Dedifferentiated amniotic fluid mesenchymal stem cell (primary cell): ENCODE measurements at regions not wholly inside any gene's neighbourhood (a gene's known extent, or its start where the extent isn't known, plus 50 kb on each side); places are given as distances from the start of the nearest gene placed in this dataset.
"Not testable (repeated sequence)": the region's sequence is repeated elsewhere in the genome, so short reads cannot be mapped to it uniquely, and the experiment has no call there.

Experiments used
- DNase-seq: peaks from one replicate; pipeline ENCODE4 v3.0.0-alpha.2; 2016; ENCODE audit errors: extremely low spot score

DNA sequence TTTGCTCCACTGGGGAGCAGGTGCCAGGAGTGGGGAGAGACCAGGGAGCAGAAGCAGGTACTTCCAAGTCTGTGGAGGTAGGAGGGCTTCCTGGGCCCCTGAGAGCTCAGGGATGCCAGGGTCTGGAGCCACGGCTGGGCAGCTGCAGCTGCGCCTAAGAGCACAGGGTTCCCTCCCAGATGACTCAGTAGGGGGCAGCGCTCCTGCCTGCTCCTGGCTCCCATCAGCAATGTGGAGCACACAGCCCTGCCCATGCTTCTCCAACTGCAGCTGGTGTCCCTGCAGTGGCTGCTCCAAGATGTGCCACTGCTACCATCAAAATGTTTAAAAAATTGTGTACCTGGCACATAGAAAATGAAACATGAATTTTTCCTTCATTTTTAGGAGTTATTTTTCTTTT is 1028.2 kb downstream of the PCDH7 start:
- no peak for DNase-seq

DNA sequence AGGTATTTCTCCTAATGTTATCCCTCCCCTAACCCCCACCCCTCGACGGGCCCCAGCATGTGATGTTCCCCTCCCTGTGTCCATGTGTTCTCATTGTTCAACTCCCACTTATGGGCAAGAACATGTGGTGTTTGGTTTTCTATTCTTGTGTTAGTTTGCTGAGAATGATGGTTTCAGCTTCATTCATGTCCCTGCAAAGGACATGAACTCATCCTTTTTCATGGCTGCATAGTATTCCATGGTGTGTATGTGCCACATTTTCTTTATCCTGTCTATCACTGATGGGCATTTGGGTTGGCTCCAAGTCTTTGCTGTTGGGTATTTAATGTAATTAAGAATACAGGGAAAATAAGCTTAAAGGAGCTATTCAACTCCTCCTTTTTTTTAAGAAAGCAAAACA is 1030.4 kb downstream of the PCDH7 start:
- DNase-seq, result not testable (repeated sequence)

DNA sequence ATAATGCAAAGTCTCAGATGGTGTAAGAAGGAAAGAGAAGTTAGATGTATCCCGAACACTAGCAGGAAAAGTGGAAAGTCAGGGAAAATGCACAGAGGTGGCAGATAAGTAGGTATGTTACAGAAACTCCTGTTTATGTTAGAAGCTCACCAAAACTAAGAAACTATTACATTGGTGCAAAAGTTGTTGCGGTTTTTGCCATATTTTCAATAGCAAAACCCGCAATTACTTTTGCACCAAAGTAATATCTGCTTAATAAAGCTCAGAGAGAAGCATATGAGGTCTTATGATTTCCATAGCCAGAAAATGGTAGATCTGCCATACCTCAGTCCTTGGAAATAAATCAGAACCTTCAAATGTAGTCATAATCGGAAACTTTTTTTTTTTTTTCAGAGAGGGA is 1035.6 kb downstream of the PCDH7 start:
- no peak for DNase-seq

DNA sequence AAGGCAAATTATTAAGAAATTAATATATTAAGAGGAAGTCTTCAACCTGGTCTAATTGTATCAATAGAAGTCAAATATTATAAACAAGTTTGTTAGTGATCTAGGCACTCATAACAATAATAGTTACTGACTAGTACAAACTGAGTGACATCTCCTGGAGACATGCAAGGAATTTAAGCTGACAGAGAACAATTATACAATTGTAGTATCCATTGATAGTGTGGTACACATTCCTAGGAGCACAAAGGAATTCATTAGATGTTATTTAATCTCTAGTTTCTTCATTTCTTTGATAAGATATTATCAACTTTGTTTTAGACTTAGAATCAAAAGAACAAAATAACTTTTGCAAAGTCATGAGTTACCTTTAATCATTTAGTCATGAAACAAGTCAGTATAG is 1048.6 kb downstream of the PCDH7 start:
- no peak for DNase-seq

DNA sequence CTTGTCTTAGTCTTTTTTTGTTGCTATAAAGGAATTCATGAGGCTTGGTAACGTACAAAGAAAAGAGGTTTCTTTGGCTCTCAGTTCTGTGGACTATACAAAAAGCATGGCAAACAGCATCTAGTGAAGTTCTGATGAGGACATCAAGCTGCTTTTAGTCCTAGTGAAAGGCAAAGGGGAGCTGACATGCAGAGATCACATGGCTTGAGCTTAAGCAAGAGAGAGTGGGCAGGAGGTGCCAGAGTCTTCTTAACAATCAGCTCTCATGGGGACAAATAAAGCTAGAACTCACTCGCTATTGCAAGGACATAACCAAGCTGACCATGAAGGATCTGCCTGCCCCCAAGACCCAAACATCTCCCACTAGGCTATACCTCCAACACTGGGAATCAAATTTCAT is 1063.1 kb downstream of the PCDH7 start:
- DNase-seq, result no peak

DNA sequence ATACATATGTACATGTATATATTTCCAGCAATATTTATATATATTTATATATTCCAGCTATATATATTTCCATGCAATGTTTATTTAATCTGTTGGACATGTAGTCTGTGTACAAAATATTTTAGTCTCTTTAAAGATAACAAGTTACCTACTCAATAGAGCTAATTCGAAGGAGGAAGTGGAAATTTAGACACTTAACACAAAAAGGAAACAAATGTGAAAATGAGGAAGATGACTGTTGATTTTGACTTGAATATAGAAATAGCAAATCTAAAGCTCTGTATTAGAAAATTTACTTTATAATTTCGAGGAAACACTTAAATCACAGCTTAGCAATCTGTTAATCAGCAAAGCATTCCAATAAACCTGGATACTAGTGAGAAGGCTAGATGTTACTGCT is 1064.4 kb downstream of the PCDH7 start:
- no peak for DNase-seq

DNA sequence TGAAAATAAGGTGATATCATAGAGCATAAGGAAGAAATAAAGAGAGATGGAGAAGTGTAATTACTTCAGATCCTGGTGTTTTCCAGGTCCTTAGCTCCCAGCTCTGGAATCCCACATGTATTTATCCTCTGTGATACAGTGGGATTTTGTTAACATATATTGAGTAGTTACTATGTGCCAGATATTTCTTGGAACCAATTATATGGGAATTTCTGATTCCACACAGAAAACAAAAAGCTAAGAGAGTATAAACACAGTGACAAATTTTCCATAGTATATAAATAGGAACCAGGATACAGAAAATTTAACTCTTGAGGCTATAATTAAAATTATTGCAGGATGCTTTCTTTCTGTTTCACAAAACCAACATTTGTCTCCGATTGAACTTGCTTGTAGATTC is 1067.5 kb downstream of the PCDH7 start:
- no peak for DNase-seq

DNA sequence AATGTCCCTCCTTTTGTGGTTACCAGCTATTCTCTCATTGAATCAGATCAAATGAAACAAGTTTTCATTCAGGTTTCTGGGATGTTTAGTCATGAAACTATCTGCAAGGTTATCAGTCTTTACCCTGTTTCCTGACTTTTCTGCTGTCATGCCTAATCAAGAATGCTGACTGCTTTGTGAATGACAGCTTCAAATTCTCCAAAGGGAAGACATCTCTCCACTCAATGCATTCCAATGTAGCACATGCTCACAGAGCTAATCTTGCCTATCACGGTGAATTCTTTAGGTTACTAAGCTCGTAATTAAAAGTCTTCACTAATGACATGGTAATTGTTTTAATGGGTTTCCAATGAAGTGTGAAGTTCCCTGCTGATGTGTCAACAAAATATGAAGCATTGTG is 1068.5 kb downstream of the PCDH7 start:
- no peak for DNase-seq

DNA sequence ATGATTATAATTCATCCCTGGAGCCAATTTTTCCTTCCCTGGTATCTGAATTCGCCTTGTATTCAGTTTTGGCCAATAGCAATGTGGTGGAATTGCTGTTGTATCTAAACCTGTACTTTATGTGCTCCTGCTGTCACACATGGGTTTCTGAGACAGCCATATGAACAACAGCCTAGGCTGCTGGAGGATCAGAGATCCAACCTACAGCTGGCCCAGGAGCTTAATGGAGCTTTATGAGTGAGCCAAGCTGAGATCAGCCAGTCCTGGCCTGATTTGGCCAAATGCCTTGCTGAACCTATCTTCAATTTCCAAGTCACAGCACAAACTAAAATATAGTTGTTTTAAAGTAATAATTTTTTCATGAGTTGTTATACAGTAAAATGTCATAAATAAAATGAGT is 1071.5 kb downstream of the PCDH7 start:
- no peak for DNase-seq

DNA sequence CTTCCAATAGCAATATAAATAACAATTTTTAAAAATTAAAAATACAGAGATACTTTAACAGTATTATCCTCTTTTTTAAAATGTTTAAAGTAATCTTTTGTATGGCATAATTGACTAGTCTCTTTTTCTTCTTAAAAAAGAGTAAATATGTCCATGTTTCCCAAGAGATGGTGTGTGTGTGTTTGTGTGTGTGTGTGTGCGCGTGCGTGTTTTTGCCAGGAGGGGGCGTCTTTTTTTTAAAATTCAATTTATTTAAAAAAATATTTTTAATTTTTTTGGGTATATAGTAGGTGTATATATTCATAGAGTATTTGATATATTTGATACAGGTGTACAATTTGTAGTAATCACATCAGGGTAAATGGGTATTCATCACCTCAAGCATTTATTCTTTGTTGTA is 1073.7 kb downstream of the PCDH7 start:
- no peak for DNase-seq

DNA sequence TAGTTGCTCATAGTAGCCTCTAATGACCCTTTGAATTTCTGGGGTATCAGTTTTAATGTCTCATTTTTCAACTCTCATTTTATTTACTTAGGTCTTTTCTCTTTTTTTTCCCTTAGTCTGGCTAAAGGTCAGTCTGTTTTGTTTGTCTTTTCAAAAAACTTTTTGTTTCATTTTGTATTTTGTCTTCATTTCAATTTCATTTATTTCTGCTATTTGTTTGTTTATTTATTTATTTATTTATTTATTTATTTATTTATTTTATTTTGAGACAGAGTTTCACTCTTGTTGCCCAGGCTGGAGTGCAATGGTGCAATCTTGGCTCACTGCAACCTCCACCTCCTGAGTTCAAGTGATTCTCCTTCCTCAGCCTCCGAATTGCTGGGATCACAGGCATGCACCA is 1076.9 kb downstream of the PCDH7 start:
- not testable (repeated sequence) for DNase-seq

DNA sequence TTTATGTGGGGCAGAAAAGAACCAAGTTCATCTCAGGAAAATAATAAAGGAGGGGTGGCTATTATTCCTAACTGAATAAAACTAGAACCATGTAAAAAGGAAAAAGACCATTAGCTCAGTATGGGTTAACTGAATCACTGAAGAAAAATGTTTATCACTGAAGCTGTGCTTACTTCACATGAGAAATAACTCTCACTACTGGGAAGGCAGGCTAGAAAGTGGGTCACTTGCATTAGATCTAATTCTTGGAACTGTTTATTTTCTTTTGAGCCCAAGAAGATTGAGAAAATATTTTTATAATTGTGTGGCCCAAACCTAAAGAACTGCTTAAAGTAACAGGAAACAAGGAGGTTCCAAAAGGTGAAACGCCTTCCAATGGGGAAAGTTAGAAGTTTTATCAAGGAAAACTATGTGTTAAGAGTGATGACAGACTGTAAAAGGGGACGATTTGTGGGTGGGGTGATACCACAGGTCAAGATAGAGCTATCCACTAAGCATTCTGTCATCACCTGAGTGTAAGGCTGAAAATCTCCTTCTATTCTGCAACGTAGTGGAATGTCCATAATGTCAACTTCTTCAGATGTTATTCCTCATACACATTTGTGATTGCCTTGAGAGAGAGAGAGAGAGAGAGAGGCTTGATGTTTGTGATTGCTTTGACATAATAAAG is 1083.5 kb downstream of the PCDH7 start:
- peak; percentile 18 for DNase-seq

DNA sequence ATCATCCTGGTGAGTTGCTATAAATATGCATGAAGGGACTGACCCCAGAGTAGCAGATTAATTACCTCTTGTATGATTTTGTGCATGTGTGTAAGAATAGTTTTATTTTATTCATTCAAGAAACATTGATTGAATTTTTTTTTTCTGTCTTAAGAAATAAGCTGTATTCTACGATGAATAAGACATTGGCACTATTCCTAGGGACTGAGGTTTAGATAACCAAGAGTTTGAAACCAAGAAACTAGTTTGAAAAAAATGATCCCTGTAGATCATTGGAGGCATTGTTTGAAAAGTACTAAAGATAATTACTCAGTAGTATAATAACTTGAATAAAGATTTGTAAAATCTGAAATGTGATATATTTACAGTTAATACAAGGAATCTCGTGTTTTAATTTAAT is 1086.9 kb downstream of the PCDH7 start:
- DNase-seq, result peak; percentile 21

DNA sequence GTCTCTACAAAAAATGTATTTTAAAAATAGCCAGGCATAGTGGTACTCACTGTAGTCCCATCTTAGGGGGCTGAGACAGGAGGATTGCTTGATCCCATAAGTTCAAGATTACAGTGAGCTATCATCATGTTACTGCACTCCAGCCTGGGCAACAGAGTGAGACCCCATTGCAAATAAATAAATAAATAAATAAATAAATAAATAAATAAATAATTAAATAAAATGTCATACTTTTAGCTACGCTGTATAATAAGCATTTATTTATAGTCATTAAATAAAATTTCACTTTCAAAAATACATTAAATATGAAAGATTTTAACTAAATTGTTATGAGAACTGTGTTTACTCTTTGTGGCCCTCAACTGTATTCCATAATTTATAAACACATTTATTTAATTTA is 1124.2 kb downstream of the PCDH7 start:
- DNase-seq, result no peak

DNA sequence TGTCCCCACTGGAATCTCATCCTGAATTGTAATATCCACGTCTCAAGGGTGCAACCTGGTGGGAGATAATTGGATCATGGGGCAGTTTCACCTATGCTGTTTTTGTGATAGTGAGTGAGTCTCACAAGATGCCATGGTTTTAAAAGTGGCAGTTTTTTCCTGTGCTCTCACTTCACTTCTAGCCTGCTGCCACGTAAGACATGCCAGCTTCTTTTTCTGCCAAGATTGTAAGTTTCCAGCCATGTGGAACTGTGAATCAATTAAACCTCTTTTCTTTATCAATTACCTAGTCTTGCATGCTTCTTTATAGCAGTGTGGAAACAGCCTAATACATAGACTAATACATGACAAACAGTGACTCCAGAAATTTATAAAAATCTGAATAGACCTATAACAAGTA is 1131.8 kb downstream of the PCDH7 start:
- DNase-seq, result no peak

DNA sequence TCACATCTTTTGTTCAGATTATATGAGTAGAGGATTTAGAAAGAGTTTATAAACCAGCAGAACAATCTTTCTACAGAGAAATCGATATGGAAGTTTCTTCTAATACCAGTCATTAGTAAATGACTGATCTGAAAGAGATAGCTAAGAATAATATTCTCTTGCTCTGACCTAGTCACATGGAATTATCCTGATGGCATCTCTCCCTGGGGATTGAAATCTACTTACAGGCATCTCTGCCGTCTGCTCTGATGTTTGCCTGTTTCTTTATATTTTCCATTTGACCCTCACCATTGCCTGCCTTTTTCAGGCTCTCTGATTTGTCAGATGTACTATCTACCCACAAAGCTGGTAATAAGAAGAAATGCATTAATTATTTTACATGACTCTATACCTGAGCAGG is 1157.3 kb downstream of the PCDH7 start:
- DNase-seq, result no peak

DNA sequence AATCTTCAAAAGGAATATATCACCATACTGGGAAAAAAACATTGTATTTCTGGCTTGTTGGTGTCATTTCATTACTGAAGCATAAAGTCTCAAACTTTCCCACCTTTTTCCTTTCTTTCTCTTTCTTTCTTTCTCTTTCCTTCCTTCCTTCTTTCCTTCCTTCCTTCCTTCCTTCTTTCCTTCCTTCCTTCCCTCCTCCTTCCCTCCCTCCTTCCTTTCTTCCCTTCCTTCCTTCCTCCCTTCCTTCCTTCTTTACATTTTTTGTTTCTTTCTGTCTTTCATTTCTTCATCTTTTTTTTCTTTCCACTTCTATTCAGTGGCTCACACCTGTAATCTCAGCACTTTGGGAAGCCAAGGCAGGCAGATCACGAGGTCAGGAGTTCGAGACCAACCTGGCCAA is 1160.7 kb downstream of the PCDH7 start:
- not testable (repeated sequence) for DNase-seq

DNA sequence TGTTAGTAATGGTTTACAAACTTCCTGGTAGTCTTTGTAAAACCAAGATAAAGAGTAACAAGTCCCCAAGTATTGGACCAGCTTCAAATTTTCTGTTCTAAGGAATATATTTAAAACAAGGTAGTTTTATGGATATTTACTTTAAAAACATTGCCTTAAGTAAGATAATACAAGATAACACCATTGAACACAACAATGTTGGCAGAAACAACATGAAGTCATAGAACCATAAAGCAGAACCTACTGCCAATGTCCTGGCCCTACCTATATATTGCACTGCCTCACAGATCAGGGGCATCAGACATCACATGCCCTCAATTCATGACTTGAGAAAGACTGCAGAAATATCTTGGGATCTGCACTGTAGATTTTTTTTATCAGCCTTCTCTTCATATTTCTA is 1176.2 kb downstream of the PCDH7 start:
- no peak for DNase-seq

DNA sequence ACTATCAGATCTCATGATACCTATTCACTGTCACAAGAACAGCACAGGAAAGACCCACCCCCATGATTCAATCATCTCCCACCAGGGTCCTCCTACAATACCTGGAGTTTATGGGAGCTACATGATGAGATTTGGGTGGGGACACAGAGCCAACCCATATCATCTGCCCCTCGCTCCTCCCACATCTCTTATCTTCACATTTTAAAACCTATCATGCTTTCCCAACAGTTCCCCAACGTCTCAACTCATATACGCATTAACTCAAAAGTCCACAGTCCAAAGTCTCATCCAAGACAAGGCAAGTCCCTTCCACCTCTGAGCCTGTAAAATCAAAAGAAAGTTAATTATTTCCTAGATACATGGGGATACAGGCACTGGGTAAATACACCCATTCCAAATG is 1185.2 kb downstream of the PCDH7 start:
- DNase-seq, result no peak

DNA sequence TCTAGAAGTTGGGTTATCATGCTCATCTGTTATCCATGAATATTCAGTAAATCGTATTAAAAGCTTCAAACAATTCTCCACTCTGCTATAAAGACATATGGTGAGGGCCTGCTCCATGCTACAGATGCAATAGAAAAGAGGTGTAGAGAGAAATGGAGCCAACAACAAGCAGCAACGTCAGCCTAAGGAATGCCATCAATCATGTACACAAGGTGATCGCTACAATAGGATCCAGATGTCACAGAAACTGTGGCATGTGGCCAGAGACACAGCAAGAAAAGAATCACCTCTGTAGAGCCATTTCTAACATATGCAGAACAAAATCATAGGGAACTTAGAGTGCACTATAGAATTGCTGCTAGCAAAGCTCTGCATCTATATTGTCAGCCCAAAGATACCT is 1188.1 kb downstream of the PCDH7 start:
- DNase-seq, result no peak

DNA sequence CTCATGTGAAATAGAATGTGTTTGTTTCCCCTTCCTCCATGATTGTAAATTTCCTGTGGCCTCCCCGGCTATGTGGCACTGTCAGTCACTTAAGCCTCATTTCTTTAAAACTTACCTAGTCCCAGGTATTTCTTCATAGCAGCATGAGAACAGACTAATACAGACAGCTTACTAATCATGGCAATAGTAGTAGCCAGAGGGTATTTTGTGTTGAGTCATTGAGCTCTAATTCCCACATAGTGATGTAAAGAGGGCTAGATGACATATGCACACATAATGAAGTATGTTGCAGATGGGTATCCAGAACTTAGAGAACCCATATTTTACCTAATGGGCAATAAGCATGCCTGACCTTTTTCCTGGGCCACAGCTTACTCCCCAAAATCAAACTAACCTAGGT is 1197.2 kb downstream of the PCDH7 start:
- no peak for DNase-seq

DNA sequence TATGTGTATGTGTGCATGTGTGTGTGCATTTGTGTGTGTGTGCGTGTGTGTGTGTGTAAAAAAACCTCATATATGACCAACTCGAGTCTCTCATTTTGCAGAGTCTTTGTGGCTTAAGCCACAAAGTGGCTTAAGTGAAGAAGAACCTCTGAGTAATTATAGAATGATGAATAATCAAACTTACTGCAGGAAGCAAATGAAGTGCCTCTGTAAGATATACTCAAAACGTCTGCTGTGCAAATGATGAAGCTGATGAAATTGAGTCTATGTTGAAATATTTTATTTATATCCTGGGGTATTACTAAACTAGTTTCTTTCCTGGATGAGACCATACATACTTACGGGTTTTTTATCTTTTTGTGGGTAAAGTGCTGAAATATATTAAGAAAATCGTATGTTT is 1198.7 kb downstream of the PCDH7 start:
- no peak for DNase-seq

DNA sequence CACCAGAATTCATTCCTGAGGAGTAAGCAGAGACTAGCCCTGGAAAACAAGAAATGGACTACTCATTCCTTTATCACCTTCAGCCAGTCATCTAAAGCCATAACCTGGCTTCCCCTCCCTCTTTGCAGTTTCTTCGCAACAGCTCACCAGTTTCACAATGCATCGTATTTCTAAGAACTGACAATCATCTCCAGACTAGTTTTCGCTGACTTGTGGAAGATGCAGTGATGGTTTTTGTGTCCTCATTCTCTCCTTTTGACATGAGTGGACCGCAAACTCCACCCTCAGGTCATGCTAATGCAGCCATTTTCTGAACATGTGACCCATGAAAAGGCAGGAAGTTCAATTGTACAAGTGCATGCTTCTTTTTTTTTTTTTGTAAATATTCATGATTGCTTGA is 1203.5 kb downstream of the PCDH7 start:
- DNase-seq, result no peak

DNA sequence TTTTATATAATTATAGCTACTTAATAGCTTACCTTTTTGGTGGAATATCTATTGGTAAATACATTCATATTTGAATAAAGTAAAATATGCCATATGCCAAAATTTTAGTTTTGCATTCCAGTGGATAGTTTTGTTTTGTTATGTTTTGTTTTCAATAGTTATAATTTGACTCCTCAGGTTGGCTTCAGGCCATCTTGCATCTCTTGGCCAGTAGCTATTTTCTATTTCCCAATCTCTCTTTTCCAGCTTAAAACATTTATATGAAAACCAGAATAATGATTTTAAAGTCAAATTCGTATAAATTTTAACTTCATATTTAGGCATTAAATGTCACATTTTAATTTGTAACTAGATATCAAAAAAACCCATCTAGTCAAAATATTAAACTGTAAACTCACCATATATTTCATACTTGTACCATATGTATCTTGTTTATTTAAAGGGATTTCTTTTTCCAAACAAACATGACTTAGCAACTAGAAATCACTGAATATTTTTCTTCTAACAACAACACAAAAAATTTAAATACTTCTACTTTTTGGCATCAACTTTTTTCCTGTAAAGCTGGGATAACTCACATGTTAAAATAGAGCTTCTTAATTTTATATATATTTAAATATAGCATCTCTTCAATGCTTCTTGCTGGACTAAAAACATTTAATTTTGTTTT is 1209.6 kb downstream of the PCDH7 start:
- peak; percentile 65 for DNase-seq
